ENCODE measurements at regions not wholly inside any gene's neighbourhood (a gene's known extent, or its start where the extent isn't known, plus 50 kb on each side); places are given as distances from the start of the nearest gene placed in this dataset.

DNA sequence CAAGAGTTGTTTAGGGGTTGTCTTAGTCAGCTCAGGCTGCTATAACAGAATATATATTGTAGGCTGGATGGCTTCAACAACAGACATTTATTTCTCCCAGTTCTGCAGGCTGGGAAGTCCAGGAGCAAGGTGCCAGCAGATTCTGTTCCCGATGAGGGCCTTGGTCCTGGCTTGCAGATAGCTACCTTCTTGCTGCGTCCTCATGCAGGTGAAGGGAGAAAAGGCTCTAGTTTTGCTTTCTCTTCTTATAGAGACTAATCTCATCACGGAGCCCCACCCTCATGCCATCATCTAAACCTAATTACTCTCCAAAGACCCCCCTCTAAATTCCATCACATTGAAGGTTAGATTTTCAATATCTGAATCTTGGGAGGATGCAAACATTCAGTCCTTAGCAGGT lies 246.0 kb upstream of the ANKRD55 start:
- DNase-seq: no peak

DNA sequence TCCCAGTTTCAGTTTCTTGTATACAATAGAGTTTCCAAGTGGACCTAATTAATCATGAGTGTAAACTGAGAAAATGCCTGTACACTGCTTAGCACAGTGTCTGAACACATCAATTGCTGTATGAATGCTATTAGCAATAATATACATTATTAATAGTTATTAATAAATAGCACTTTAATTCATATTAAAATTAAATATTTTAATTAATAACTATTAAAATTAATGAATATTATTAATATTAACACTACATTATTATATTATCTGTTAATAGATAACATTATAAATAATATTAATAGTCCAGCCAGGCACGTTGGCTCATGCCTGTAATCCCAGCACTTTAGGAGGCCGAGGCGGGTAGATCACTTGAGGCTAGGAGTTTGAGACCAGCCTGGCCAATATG lies 244.9 kb upstream of the ANKRD55 start:
- DNase-seq: no peak

DNA sequence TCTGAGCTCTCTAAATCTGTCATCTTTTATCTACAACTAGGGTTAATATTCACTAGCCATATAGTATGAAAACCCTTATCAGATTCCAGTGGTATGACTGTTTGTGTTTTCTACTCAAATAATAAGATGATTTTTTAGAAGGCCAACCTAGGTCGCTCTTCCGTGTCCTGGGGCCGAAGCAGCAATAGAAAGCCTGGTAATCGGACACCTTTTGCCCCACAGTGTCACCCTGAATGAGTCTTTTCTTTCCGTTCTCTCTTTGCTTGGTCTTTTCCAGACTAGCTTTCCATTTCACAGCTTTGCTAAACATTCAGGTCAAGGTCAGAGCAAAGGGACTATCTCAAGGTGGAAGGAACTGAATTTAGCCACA lies 243.3 kb upstream of the ANKRD55 start:
- DNase-seq: no peak

DNA sequence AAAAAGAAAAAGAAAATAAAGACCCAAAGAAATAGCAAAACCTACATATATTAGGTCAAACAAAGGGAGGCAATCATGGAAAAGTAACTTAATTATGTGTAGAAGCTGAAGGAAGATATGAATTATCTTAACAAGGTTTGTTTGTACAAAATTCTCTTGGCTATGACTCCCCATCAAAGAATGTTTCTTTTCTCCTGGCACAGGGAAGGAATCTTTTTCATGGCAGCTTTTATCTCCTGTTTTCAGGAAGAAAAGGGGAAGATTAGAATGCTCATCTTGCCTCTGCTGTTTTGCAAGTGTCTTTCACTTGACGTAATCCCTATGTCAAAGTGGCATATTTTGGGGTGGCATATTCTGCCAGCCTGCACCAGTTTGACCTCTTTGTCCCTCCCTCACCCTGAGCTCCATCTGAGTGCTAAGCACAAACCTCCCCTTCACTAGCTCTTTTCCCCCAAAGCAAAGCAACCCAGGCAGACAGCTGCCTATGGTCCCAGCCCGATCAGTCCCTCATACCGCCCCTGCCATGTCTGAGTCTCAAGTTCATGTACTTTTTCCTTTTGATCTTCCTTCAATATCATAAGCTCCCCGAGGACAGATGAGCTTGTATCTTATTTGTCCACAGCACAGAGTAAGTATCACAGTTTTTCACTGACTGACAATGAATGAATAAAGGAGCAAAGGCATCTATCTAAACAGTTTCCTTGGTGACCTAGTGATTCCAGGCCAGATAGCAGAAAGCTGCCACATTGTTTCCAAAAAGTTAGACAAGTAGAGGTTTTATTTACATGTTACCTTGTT lies 242.8 kb upstream of the ANKRD55 start:
- no peak for DNase-seq

DNA sequence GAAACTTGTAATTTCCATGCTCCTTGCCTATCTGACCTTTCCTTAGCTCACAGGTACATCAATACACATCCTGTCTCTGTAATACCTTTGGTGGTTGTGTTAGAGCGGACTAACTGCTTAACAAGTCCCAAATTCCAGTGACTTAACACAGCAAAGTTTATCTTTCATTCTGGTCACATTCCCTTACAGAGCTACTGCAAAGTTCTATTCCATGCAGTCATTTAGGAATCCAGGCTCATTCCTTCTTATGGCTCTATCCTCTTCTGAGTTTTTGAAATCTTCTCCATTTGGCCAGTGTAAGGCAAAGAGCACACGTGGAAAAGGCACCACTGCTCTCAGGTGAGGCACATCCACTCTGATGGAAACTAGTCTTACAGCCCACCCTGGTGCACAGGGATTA lies 238.6 kb upstream of the ANKRD55 start:
- DNase-seq: no peak

DNA sequence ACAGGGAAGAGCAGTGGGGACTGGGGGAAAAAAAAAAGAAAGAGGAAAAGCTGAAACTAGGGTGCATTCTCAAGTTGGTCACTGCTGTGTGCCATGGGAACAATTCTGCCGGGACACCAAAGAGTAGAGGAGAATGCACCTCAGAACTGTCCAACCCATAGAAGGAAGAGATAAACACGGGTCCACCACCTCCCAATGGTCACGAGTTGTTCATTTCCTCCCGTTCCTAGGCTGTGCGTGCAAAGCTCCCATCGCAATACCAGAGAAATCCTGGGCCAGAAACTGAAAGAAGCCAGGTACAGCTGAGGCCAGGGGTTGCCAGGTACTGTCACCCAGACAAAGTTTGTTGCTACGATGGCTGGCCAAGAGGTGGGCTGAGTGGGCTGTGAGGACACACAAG lies 236.9 kb upstream of the ANKRD55 start:
- DNase-seq: no peak

DNA sequence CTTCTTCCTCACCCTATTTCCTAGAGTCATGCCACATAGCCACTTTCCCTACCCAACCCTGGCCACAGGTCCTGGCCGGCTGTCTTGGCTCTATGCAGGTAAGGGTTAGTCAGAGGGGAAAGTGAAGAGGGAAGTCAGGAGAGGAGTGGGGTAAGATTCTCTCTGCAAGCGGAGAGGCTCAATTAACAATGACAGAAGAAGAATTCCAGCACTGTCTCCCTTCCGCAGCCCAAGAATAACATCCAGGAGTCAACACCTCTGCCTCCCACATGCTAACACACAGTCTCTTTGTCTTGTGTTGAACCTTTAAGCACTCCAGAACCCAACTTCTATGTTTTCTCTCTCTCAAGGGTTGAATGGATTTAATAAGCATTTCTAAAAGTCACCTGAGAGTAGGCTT lies 235.1 kb upstream of the ANKRD55 start:
- DNase-seq: no peak

DNA sequence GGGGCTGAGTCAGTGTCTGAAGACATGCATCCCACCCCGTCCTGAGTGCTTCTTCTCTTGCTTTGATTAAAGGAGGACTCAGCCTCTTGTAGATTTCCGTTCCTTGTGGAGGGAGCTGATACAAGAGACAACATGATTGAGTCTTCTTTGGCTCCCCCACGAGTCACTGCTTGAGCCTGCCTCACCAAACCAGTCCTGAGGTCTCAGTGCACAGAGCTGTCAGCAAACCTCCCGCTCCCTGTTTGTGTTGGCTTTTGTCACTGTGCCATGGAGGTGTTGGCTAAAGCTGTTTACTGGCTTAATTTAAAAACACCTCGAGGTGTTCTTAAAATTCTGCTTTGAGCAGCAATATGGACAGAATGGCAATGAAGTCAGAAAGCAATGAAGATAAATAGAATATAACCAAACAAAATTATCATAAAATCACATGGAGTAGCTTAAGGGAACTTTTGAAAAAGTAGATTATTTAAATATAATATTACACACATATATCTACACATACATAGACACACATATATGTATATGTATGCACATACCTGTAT lies 234.1 kb upstream of the ANKRD55 start:
- DNase-seq: no peak

DNA sequence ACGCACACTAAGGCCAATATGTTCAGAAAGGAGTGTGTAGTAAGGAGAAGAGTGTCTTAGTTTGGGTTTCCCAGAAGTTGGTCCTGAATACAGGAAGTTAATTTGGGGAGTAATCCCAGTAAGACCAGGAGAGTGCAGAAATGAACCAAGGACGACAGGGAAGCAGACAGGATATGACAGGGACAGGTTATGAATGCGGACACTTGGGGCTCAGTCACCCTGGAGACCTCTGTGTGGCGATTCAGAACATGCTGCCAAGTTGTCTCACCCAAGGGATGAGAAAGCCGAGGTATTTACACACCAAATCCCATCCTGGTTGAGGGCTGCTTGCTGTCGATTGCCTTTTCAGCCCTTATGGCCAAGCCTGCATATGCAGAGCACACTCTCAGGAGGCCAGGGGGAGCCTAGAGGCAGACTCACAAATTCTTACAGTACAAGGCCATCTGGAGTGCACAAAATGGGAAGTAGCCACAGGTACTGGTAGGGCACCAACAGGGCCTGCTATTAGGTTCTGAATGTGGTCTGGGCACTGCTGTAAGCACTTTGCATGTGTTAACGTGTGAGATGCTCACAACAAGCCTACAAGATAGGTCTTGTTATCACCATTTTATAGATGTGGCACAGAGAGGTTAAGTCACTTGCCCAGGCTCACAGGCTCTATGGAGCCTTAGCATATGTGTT lies 233.1 kb upstream of the ANKRD55 start:
- DNase-seq: no peak

DNA sequence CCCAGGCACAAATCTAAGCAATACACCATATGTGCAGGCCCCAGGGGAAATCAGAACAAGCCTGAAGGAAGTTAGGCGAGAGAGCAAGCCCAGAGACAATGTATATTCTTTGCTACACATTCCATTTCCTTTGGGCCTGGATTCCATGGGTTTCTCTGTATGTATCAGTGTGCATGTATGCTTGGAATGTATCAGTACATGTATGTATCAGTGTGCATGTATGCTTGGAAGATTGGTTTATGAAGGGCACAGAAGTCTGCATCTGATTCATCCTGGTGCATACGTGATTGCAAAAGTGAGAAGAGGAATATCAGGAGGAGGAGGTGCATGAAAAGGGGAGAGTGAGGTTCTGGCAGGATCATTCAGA lies 232.6 kb upstream of the ANKRD55 start:
- peak; percentile 30 for DNase-seq

DNA sequence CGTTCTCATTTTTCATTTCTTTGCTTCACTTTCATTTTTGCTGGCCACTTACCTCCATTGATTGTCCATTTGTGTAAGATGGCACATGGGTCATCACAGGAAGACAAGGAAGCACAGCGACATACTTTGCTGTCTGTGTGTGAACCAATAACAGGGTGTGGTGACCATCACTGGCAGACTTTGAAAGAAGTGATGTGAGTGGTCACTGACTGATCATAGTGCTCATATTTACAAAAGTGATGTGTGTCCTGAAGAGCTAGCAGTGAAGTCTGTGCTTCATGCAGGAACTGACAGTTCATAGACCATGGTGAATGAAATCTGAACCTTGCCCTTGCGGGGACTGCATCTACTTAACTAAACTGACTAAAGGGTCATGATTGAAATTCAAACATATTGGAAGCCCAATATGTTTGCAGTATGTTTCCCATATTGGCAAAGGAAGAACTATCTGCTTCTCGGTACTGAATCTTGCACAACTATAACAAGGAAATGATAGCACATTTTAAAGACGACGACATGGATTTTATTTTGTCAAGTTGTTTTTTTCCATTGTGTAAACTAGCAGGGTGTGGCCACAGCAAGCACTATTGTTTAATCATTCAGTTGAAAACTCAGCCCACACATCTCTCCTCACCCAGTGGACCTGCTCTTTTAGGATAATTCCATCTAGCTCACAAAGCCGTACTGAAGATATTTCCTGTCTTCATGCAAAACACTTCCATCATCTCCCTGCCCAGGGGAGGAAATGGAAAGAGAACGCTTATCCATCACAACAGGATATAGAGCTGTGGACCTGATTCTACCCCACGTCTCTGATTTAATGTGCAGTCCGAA lies 232.0 kb upstream of the ANKRD55 start:
- no peak for DNase-seq

DNA sequence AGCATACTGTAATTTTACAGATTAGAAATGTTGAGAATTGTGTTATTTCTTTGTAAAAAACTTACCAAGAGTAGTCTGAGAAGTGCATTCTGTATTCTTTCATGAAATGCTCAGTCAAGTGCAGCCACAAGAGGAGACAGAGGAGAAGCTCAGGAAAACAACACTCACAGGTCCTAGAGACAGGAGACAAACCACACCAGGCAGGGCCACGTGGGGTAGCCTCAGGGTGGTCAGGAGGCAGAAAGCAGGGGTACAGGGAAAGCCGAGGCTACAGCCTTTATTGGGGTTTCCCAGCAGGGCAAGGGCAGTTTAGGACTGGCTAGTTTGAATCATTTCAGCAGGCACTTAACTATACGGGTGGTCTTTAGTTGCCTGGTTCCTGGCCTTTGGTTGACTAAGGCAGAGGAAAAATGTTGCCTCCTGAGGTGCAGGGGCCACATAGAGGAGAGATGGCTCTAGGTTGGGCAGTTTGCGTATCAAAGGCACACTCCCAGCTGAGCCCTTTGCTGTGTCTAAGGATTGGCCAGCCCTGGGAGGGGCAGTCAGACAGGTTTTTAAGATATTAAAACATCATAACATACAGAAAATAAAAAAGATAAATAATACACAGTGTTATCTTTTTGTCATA lies 230.9 kb upstream of the ANKRD55 start:
- no peak for DNase-seq

DNA sequence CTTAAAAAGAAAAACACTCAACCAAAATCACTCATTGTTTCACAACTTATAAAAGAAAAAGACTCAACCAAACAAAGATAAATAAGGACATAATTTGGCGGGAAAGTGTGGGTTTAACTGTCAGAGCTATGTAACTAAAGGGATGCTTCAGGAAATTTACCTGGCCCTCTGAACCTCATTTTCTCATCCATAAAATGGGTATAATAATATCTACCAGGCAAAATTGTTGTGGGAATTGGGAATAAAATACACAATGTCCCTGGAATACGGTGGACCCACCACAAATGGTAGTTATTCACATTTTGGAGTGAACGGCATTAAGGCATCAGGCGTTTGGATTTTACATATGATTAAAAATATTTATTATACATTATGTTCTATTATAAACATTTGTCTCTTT lies 228.5 kb upstream of the ANKRD55 start:
- no peak for DNase-seq

DNA sequence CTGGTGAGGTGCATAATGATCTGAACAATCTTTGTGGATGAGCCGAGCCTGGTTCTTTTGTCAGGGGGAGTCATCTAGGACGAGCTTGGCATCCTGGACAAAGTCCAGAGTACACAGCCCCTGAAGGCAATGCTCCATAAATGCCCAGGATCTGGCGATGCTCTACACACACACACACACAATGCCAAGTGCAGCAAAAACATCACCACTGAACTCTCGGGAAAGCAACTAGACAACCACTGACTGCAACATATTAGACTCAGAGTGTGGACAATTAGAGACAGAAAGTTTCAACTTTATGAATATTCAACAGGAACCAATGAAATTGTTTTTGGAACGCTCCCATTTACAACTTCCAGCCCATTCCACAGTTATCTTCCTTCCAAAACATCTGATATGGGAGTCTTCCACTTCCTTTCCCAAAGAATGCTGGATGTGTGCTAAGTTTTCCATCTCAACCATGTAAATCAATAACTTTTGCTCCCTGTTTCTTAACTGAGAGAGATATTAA lies 227.6 kb upstream of the ANKRD55 start:
- no peak for DNase-seq

DNA sequence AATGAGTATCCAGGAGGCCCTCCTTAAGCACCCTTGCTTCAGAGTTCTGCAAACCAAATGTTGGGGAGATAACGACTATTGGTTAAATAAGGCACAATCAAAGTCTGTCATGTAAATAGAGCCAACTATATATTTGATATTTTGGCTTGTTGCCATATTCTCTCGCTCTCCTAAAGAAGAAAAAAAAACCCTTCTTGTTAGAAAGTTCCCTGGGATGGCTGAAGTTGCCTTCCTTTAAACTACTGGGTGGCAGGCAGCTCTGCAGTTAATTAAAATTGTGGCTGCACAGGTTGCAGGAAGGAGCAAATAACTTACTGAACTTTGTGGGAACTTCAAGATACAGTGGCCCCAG lies 227.0 kb upstream of the ANKRD55 start:
- no peak for DNase-seq

DNA sequence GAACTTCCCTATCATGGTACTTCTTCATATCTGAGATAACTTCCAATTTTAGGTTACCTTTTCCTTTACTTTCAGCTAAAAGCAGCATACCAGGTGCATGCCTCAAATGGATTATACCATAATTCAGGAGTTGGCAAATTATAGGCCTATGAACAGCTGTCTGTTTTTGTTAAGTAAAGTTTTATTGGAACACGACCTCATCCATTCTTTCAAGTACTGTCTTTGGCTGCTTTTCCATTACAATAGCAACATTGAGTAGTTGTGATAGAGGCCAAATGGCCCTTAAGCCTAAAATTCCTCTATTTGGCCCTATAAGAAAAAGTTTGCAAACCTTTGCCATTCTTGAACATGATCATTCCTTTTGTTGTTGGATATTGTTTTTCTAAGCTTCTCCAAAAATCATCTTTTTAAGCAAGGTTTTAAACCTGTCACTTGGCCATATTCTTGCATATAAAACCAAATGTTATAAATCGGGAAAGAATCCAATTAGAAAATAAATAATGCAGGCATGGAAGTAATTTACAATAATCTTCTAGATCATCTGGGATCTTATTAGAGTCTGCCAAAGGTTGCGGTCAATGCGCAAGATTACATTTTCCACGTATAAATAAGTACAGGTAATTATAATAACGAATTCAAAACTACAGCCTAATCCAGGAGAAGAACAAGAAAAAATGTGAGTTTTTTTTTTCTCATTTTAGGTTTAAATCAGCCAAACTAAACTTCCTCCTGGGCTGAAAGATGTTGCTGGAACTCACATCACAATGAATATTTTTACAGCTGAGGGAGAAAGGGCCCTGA lies 226.5 kb upstream of the ANKRD55 start:
- no peak for DNase-seq

DNA sequence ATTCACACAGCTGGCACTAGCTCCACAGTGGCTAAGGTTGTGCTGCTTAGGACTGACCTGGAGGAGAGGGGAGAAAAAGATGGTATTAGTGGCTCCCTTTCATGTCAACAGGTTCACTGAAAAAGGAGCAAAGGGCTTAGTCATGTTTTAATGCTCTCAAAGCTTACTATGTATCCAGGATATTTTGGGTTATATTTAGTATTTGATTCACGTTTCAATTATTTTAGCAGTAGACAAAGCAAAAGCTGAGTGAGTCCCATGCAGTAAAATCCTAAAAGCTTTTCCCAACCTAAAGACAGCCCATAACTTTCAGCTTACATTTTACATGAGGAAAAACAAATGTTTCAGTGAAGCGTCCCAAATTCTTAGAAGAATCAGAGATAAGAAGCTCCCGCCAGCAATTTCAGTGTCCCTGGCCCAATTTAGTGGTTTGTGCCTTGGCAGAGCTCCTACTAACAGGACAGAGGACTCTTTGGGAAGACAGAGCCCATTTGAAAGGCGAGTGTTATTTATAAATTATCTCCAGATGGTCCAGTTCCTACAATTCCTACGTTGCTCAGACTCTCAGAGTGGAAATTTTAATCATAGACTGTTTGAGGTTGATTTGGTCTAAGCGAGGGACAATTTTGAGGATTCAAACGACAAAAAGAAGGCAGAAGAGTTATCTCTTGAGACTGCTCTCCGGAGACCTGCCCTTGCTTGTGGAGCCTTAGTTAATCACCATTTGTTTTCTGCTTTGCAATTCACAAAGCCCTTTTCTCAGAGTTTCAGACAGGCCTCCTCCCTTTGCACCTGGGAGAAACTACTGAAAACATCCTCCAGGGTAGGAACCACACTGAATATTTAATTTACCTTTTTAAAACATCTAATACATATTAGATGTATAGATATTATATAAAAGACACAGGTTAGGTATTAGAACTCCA lies 225.0 kb upstream of the ANKRD55 start:
- no peak for DNase-seq

DNA sequence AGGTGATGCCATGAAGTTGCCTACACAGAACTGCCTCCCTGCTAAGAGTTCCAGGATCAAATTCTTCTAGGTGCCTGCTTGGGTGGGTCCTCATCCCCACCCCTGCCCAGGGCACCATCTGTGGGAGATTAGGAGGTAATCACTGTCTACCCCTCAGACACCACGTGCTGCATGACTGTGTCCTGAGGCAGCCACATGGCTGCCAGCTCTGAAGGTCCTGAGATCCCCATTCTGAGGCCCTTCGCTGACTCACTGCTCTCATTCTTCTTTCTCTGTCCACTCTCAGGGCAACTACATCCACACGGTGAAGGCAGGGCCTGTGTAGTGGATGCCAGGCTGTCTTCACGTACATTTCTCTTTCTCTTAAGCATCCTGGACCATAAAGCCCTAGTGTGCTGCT lies 222.9 kb upstream of the ANKRD55 start:
- no peak for DNase-seq

DNA sequence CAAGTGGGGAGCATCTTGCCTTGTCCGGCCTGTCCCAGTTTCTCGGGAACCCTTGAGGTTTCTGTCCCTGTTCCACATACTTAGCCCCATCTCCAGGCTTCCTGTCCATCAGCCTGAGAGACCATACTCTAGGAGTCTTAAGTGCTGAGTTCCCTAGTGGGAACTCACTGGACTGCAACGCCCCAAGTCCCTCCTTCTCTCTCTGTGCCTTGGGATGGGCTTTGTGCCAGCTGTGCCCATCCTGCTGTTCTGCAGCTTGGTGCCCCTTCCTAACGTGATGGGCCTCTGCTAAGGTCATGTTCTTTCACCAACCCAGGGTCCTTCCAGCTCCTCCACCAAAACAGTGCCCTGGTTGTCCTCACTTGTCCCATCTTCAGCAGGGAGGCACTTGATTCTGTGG lies 222.3 kb upstream of the ANKRD55 start:
- no peak for DNase-seq

DNA sequence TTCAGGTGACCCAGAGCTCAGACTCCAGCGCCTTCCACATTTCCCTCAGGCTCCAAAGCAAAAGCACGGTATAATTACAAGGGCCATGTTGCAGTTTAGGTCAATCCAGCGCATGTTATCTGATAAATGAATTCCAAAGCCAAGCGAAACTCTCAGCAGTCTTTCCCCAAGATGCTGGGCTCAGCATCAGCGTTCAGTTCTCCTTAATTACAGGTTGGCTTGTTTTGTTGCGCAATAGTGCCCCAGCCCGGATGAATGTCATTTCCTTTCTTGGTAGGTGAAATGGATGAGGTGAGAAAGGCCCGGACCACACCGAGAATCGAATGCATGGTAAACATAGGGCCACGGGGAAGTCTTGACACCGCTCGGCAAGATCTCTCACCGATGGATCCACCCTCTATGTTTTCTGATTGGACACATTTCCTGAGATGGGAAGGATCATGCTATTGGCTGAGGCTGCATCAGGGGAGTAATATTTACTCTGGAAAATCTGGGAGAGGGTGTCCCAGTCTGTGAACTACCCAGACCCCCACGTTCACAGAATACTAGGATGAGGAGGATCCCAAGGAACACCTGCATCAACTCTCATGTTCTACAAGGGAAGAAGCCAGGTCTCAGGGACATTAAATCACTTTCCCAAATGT lies 221.2 kb upstream of the ANKRD55 start:
- DNase-seq: no peak

DNA sequence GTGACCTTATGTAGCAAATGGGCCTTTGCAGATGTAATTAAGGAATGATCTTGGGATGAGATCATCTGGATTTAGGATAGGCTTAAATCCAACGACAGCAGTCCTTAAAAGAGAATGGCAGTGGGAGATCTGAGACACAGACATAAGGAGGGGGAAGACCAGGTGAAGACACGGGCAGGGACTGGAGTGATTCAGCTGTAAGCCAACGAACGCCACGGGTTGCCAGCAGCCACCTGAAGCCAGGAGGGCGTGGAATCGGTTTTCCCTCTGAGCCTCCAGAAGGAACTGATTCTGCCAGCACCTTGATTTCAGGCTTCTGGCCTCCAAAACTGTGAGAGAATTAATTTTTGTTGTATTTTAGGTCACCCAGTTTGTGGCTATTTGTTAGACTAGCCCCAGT lies 218.6 kb upstream of the ANKRD55 start:
- no peak for DNase-seq
